ENCODE measurements at regions not wholly inside any gene's neighbourhood (a gene's known extent, or its start where the extent isn't known, plus 50 kb on each side); places are given as distances from the start of the nearest gene placed in this dataset.
"Not testable (repeated sequence)": the region's sequence is repeated elsewhere in the genome, so short reads cannot be mapped to it uniquely, and the experiment has no call there.

GRCh38 chr9:129301941-129302340 lies 123.9 kb upstream of the IER5L start:
- no peak for DNase-seq

- not testable (repeated sequence) for DNase-seq
Observed at GRCh38 chr9:129296195-129296594, 118.1 kb upstream of the IER5L start.

GRCh38 chr9:129291041-129291501 lies 113.0 kb upstream of the IER5L start:
- DNase-seq, result no peak

- DNase-seq, result no peak
Observed at GRCh38 chr9:129290606-129291005, 112.5 kb upstream of the IER5L start.

GRCh38 chr9:129289883-129290282 lies 111.8 kb upstream of the IER5L start:
- no peak for DNase-seq

- DNase-seq, result no peak
Observed at GRCh38 chr9:129289131-129289731, 111.2 kb upstream of the IER5L start.

GRCh38 chr9:129287619-129288305 lies 109.7 kb upstream of the IER5L start:
- no peak for DNase-seq

- no peak for DNase-seq
Observed at GRCh38 chr9:129285979-129286772, 108.1 kb upstream of the IER5L start.

- DNase-seq, result no peak
Observed at GRCh38 chr9:129285382-129285781, 107.3 kb upstream of the IER5L start.

- DNase-seq, result no peak
Observed at GRCh38 chr9:129284607-129285291, 106.7 kb upstream of the IER5L start.

GRCh38 chr9:129283705-129284606 lies 105.9 kb upstream of the IER5L start:
- DNase-seq, result no peak

GRCh38 chr9:129283291-129283691 lies 105.2 kb upstream of the IER5L start:
- no peak for DNase-seq

GRCh38 chr9:129282731-129283211 lies 104.7 kb upstream of the IER5L start:
- DNase-seq, result no peak

- DNase-seq, result no peak
Observed at GRCh38 chr9:129282272-129282671, 104.2 kb upstream of the IER5L start.

- DNase-seq, result no peak
Observed at GRCh38 chr9:129281506-129282145, 103.6 kb upstream of the IER5L start.

- no peak for DNase-seq
Observed at GRCh38 chr9:129280623-129281271, 102.7 kb upstream of the IER5L start.

GRCh38 chr9:129280236-129280622 lies 102.2 kb upstream of the IER5L start:
- no peak for DNase-seq

- DNase-seq, result no peak
Observed at GRCh38 chr9:129278391-129279237, 100.6 kb upstream of the IER5L start.

- DNase-seq, result no peak
Observed at GRCh38 chr9:129276486-129277230, 98.6 kb upstream of the IER5L start.
